ENCODE measurements at regions not wholly inside any gene's neighbourhood (a gene's known extent, or its start where the extent isn't known, plus 50 kb on each side); places are given as distances from the start of the nearest gene placed in this dataset.

DNA sequence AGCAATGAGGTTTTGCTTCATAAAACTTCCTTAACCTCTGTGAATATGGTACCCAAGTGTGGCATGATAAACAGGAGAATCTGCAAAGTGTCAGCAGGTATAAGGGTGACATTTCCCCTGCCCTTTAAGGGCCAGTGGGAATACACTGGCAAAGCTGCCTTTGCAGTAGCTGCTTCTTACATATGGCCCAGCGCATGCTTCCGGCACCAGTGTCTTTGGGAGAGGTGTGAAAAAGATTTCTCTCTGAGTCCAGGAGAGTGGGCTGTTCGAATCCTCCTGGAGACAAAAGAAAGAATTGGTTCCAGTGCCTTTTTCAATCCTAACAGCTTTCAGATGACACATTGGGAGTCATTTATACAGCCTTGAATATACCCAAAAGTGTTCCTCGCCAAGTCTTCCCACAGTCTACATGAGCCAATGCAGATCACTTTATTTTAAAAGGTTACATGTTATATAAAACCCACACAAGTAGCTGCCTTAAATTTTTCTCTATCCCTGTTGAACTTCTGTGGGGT, 437.7 kb downstream of the PRKD1 start:
- Histone ChIP-seq H3K4me3 (no peak overlapping the region), H3K36me3 (no peaks in the 10 kb centered on the region), H3K4me1 (no peaks in the 10 kb centered on the region), H3K9me3 (no peaks in the 10 kb centered on the region), H3K27ac (no peak overlapping the region), H3K27me3 (no peaks in the 10 kb centered on the region)
- intact Hi-C loops (cut with DNase I): no loop called here
- no peak for TF ChIP-seq POLR2A (IDR thresholded peaks at IDR 0.05)
- TF ChIP-seq, protein P1, sequence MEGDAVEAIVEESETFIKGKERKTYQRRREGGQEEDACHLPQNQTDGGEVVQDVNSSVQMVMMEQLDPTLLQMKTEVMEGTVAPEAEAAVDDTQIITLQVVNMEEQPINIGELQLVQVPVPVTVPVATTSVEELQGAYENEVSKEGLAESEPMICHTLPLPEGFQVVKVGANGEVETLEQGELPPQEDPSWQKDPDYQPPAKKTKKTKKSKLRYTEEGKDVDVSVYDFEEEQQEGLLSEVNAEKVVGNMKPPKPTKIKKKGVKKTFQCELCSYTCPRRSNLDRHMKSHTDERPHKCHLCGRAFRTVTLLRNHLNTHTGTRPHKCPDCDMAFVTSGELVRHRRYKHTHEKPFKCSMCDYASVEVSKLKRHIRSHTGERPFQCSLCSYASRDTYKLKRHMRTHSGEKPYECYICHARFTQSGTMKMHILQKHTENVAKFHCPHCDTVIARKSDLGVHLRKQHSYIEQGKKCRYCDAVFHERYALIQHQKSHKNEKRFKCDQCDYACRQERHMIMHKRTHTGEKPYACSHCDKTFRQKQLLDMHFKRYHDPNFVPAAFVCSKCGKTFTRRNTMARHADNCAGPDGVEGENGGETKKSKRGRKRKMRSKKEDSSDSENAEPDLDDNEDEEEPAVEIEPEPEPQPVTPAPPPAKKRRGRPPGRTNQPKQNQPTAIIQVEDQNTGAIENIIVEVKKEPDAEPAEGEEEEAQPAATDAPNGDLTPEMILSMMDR (IDR thresholded peaks at IDR 0.05): no peak
- DNase-seq: no peak
- WGBS (ENCODE audit: insufficient coverage, low coverage, low lambda C conversion rate, missing lambda C conversion rate): 37% methylated on average over 2 of the region's 4 CpGs
- no peak for ATAC-seq

DNA sequence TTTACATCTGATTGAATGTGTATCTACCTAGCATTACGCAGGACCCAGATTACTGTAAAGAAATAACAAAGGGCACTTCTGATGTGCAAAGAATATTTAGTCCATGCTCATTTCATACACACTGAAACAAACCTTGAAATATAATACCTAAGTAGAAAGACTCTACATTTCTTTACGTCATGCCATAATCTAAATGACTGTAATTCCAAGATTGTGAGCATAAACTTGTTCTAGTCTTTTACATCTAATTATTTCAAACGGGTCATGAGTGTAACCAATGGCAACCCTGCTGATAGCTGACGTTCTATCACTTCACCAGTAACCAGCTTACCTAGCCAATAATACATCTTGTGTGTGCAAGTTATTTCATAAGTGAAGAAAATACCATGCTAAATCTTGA, 433.8 kb downstream of the PRKD1 start:
- no peak for DNase-seq
- no peaks in the 10 kb centered on the region for H3K9me3 ChIP-seq
- TF ChIP-seq, protein P1 (IDR thresholded peaks at IDR 0.05): no peak
- no peak overlapping the region for H3K27ac ChIP-seq
- no peaks in the 10 kb centered on the region for H3K27me3 ChIP-seq
- H3K4me1 ChIP-seq: no peaks in the 10 kb centered on the region
- no peak overlapping the region for H3K4me3 ChIP-seq
- no peak for ATAC-seq
- intact Hi-C loops (cut with DNase I): no loop called here
- 31% methylated on average over 4 of the region's 4 CpGs for WGBS (ENCODE audit: insufficient coverage, low coverage, low lambda C conversion rate, missing lambda C conversion rate)
- no peaks in the 10 kb centered on the region for H3K36me3 ChIP-seq

DNA sequence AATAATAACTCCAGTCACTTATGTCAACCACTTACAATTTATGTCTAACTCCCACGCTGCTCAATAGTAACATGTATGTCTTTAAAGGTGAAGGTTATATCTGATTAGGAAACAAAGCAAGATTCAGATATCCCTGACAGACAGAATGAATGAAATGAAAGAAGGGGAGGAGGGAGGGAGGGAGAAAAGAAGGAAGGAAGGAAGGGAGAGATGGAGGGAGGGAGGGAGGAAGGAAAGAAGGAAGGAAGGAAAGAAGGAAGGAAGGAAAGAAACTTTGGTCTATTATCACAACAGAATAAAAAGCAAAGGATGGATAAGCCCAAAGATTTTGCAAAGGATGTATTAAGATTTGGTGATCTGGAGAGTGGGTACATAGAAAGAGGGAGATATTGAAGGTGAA, 433.3 kb downstream of the PRKD1 start:
- Histone ChIP-seq H3K4me3 (no peak overlapping the region), H3K9me3 (no peaks in the 10 kb centered on the region), H3K4me1 (no peaks in the 10 kb centered on the region), H3K27me3 (no peaks in the 10 kb centered on the region), H3K36me3 (no peaks in the 10 kb centered on the region), H3K27ac (no peak overlapping the region)
- no peak for ATAC-seq
- intact Hi-C loops (cut with DNase I): no loop called here
- DNase-seq: no peak
- 6% methylated on average over 1 of the region's 1 CpG for WGBS (ENCODE audit: insufficient coverage, low coverage, low lambda C conversion rate, missing lambda C conversion rate)
- TF ChIP-seq, protein P1 (IDR thresholded peaks at IDR 0.05): no peak
- no peak for TF ChIP-seq POLR2A (IDR thresholded peaks at IDR 0.05)

DNA sequence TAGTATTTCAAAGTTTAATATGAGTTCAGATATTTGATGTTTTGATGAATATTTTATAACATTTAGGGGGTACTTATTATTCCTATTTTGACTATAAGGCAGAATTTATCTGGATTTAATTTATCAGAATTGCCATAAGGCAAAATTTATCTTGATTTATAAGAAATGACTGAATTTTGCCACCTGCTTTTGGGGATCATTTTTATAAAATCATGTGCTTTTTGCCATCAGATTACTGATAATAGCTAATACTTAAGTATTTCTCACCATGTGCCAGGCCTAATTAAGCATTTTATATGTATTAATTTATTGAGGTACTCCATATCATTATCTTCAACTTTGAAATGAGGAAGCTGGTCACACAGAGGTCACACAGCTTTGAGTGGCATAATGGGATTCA, 423.7 kb downstream of the PRKD1 start:
- H3K4me1 ChIP-seq: no peaks in the 10 kb centered on the region
- DNase-seq: no peak
- TF ChIP-seq POLR2A (IDR thresholded peaks at IDR 0.05): no peak
- TF ChIP-seq, protein P1 (IDR thresholded peaks at IDR 0.05): no peak
- H3K9me3 ChIP-seq: no peaks in the 10 kb centered on the region
- no peak for ATAC-seq
- intact Hi-C loops (cut with DNase I): no loop called here
- H3K36me3 ChIP-seq: no peaks in the 10 kb centered on the region
- H3K27me3 ChIP-seq: no peaks in the 10 kb centered on the region
- no peak overlapping the region for H3K27ac ChIP-seq
- H3K4me3 ChIP-seq: no peak overlapping the region

DNA sequence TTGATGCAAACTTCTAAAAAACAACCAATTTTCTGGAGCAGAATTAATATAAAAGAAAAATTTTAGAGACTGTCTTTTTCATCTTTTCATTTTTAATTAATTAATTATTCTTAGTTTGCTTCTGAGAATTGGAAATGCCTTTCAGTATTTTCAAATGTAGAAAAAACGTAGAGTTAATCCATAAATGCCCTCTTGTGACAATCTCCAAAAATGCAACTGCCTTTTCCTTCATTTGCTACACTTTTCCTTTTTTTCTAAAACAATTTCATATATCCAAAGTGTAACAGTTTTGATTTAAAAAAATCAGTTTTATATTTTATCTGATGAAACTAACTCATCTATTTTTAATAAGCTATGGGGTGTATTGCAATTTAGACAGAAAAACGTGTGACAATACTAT, 409.3 kb downstream of the PRKD1 start:
- no peaks in the 10 kb centered on the region for H3K9me3 ChIP-seq
- no peak for TF ChIP-seq POLR2A (IDR thresholded peaks at IDR 0.05)
- TF ChIP-seq, protein P1 (IDR thresholded peaks at IDR 0.05): peak in 1 of 4 donors; percentile 19
- H3K27me3 ChIP-seq: no peaks in the 10 kb centered on the region
- H3K4me3 ChIP-seq: no peak overlapping the region
- no peaks in the 10 kb centered on the region for H3K36me3 ChIP-seq
- DNase-seq (no peak), ATAC-seq (no peak)
- WGBS (ENCODE audit: insufficient coverage, low coverage, low lambda C conversion rate, missing lambda C conversion rate): 24% methylated on average over 2 of the region's 2 CpGs
- H3K4me1 ChIP-seq: no peaks in the 10 kb centered on the region
- intact Hi-C loops (cut with DNase I): no loop called here
- H3K27ac ChIP-seq: no peak overlapping the region
